ENCODE measurements at regions not wholly inside any gene's neighbourhood (a gene's known extent, or its start where the extent isn't known, plus 50 kb on each side); places are given as distances from the start of the nearest gene placed in this dataset.

GRCh38 chr14:88975043-88975830 is 150.8 kb downstream of the TTC8 start:
- in situ Hi-C loops (cut with MboI; ENCODE audit: low sequenced_read_pairs) = no loop called here
- Histone ChIP-seq H3K9ac (ENCODE audit: low read depth, low read length) (no peak overlapping the region), H3K27ac (ENCODE audit: insufficient read depth, low read length) (no peak overlapping the region), H3K27me3 (ENCODE audit: control insufficient read depth, insufficient read depth, low read length) (peaks cover 11% of the 10 kb centered on the region), H2BK120ac (ENCODE audit: low read depth, low read length) (no peak overlapping the region), H3K23ac (ENCODE audit: low read depth, low read length) (no peak overlapping the region), H2BK15ac (ENCODE audit: low read depth, low read length) (no peak overlapping the region), H4K5ac (ENCODE audit: low read depth, low read length) (no peak overlapping the region), H3K4me2 (ENCODE audit: low read depth, low read length) (no peak overlapping the region), H3K9me3 (ENCODE audit: control insufficient read depth, insufficient read depth, low read length) (no peaks in the 10 kb centered on the region), H3K18ac (ENCODE audit: low read depth, low read length) (no peak overlapping the region), H2AK9ac (replicated peaks; ENCODE audit: low read depth, low read length, poor library complexity) (no peak overlapping the region), H3K79me1 (ENCODE audit: low read depth in 1 of 2, low read length in 2 of 2) (no peaks in the 10 kb centered on the region), H2BK20ac (ENCODE audit: low read depth, low read length) (no peak overlapping the region), H3K9me1 (ENCODE audit: insufficient read depth, low read length) (no peaks in the 10 kb centered on the region), H2AFZ (replicated peaks; ENCODE audit: low read length, poor library complexity) (no peak overlapping the region), H2BK5ac (ENCODE audit: low read depth, low read length, poor library complexity, severe bottlenecking) (no peak overlapping the region), H3K14ac (replicated peaks; ENCODE audit: low read depth, low read length) (no peak overlapping the region), H3K4me1 (ENCODE audit: control insufficient read depth, insufficient read depth, low read length) (no peaks in the 10 kb centered on the region), H3K56ac (ENCODE audit: extremely low read depth, insufficient read depth, low read length) (no peak overlapping the region), H3K36me3 (ENCODE audit: control insufficient read depth, insufficient read depth, low read length) (no peaks in the 10 kb centered on the region), H2AK5ac (ENCODE audit: low read depth, low read length) (no peak overlapping the region), H4K20me1 (ENCODE audit: insufficient read depth, low read length) (no peaks in the 10 kb centered on the region), H3K4me3 (ENCODE audit: insufficient read depth, low read depth, low read length) (no peak overlapping the region), H4K91ac (ENCODE audit: insufficient read depth, low read depth, low read length) (no peak overlapping the region), H3K4ac (ENCODE audit: low read depth, low read length) (no peak overlapping the region), H4K8ac (ENCODE audit: low read depth in 2 of 2, low read length in 2 of 2) (no peak overlapping the region)
- BruUV-seq (replicated peaks) = no TSS peak
- DNase-seq (no peak), ATAC-seq (ENCODE audit: low read depth) (no peak)
- whole genome bisulfite sequencing, 2 experiments (ENCODE audit: extremely low coverage in 2 of 2, insufficient read length in 1 of 2) = no CpG with 5 or more reads among the region's 3 CpGs
- CTCF ChIA-PET = no interaction called here
- intact Hi-C loops (cut with micrococcal nuclease) = no loop called here
- dilution Hi-C loops (cut with HindIII; ENCODE audit: low sequenced_read_pairs, unreplicated experiment) = no loop called here
- POLR2A ChIA-PET (ENCODE audit: unreplicated experiment) = no interaction called here
- no peak for TF ChIP-seq RFX5 (IDR thresholded peaks at IDR 0.05; ENCODE audit: low read depth, low read length)
- TF ChIP-seq NFE2L2 (IDR thresholded peaks at IDR 0.05; ENCODE audit: low read depth, low read length) = no peak
- no peak for TF ChIP-seq BHLHE40 (IDR thresholded peaks at IDR 0.05; ENCODE audit: low read depth, low read length)
- no peak for TF ChIP-seq USF2 (IDR thresholded peaks at IDR 0.05; ENCODE audit: low read depth, low read length)
- TF ChIP-seq POLR2A (IDR thresholded peaks at IDR 0.05; ENCODE audit: low read depth, low read length) = no peak
- no peak for TF ChIP-seq FOS (IDR thresholded peaks at IDR 0.05; ENCODE audit: low read depth, low read length)
- TF ChIP-seq SMC3 (IDR thresholded peaks at IDR 0.05; ENCODE audit: low read depth, low read length) = no peak
- TF ChIP-seq RCOR1 (IDR thresholded peaks at IDR 0.05; ENCODE audit: insufficient replicate concordance, low read length) = no peak
- TF ChIP-seq CEBPB (IDR thresholded peaks at IDR 0.05; ENCODE audit: low read depth, low read length) = no peak
- no peak for TF ChIP-seq MAZ (IDR thresholded peaks at IDR 0.05; ENCODE audit: borderline replicate concordance, low read depth, low read length)
- TF ChIP-seq CTCF (conservative IDR thresholded peaks at IDR 0.05; ENCODE audit: low read depth, low read length) = no peak

Data from IMR-90 (cell line).